GM21515 (cell line): ENCODE measurements at regions not wholly inside any gene's neighbourhood (a gene's known extent, or its start where the extent isn't known, plus 50 kb on each side); places are given as distances from the start of the nearest gene placed in this dataset.

Source experiments
- ATAC-seq: cut with Tn5 transposase; IDR thresholded peaks from one replicate; pipeline ENCODE4 v1.9.1; 2021; ENCODE audit not compliant: unreplicated experiment

- peak; percentile 91 for ATAC-seq
These were observed 51.9 kb upstream of the MARCKS start for GRCh38 chr6:113805173-113805790.

- ATAC-seq, result no peak
These were observed 51.2 kb upstream of the MARCKS start for GRCh38 chr6:113805811-113806495.
